Neural crest cell (in vitro differentiated cells): ENCODE measurements at regions not wholly inside any gene's neighbourhood (a gene's known extent, or its start where the extent isn't known, plus 50 kb on each side); places are given as distances from the start of the nearest gene placed in this dataset.

ENCODE experiments used
- DNase-seq: peaks from one replicate; pipeline ENCODE4 v3.0.0; 2021; ENCODE audit warnings: low read depth, mixed read lengths, low spot score
- H3K27ac Mint-ChIP-seq: one replicate; pipeline ENCODE4 v1.8.0; 2021; ENCODE audit warnings: mild to moderate bottlenecking, mixed read lengths; ENCODE audit not compliant: unreplicated experiment
- H3K27me3 Mint-ChIP-seq: 2 replicates; pipeline ENCODE4 v1.8.0; 2021; ENCODE audit warnings: low read depth, mild to moderate bottlenecking, mixed read lengths
- H3K36me3 Mint-ChIP-seq: 2 replicates; pipeline ENCODE4 v1.8.0; 2021; ENCODE audit warnings: low read depth, mild to moderate bottlenecking, mixed read lengths
- H3K4me1 Mint-ChIP-seq: 2 replicates; pipeline ENCODE4 v1.8.0; 2021; ENCODE audit warnings: mixed read lengths
- H3K4me3 Mint-ChIP-seq: one replicate; pipeline ENCODE4 v1.8.0; 2021; ENCODE audit warnings: mild to moderate bottlenecking, mixed read lengths
- H3K9me3 Mint-ChIP-seq: 2 replicates; pipeline ENCODE4 v1.8.0; 2021; ENCODE audit warnings: mixed read lengths
- CTCF ChIP-seq: fragments of 200-600 bp; sonication (generic); conservative IDR thresholded peaks from 2 replicates; pipeline ENCODE4 v1.5.0; 2021; ENCODE audit warnings: antibody characterized with exemption, mild to moderate bottlenecking

GRCh38 chr4:16995451-16995850, 97.0 kb upstream of the LDB2 start:
- Mint-ChIP-seq H3K27me3 (no peaks in the 10 kb centered on the region), H3K36me3 (peaks cover 3% of the 10 kb centered on the region), H3K27ac (no peak overlapping the region), H3K4me1 (peaks cover 6% of the 10 kb centered on the region), H3K9me3 (peaks cover 4% of the 10 kb centered on the region), H3K4me3 (no peak overlapping the region)
- TF ChIP-seq CTCF = no peak
- no peak for DNase-seq

- Mint-ChIP-seq H3K9me3 (peaks cover 4% of the 10 kb centered on the region), H3K27me3 (no peaks in the 10 kb centered on the region), H3K4me3 (no peak overlapping the region), H3K36me3 (peaks cover 3% of the 10 kb centered on the region), H3K27ac (no peak overlapping the region), H3K4me1 (peaks cover 6% of the 10 kb centered on the region)
- DNase-seq = no peak
- TF ChIP-seq CTCF = no peak
Observed at GRCh38 chr4:16993956-16994840, 95.8 kb upstream of the LDB2 start.

GRCh38 chr4:16992566-16993225, 94.3 kb upstream of the LDB2 start:
- Mint-ChIP-seq H3K4me1 (peaks cover 6% of the 10 kb centered on the region), H3K4me3 (no peak overlapping the region), H3K36me3 (no peaks in the 10 kb centered on the region), H3K27ac (peak overlapping the region; percentile 47), H3K27me3 (no peaks in the 10 kb centered on the region), H3K9me3 (no peaks in the 10 kb centered on the region)
- TF ChIP-seq CTCF = no peak
- no peak for DNase-seq

GRCh38 chr4:16991450-16991849, 93.0 kb upstream of the LDB2 start:
- no peaks in the 10 kb centered on the region for H3K27me3 Mint-ChIP-seq
- no peak for TF ChIP-seq CTCF
- peaks cover 6% of the 10 kb centered on the region for H3K4me1 Mint-ChIP-seq
- DNase-seq = no peak
- no peaks in the 10 kb centered on the region for H3K9me3 Mint-ChIP-seq
- H3K4me3 Mint-ChIP-seq = no peak overlapping the region
- no peak overlapping the region for H3K27ac Mint-ChIP-seq
- no peaks in the 10 kb centered on the region for H3K36me3 Mint-ChIP-seq

- no peak for TF ChIP-seq CTCF
- Mint-ChIP-seq H3K4me1 (peaks cover 3% of the 10 kb centered on the region), H3K9me3 (no peaks in the 10 kb centered on the region), H3K27ac (no peak overlapping the region), H3K27me3 (no peaks in the 10 kb centered on the region), H3K36me3 (no peaks in the 10 kb centered on the region), H3K4me3 (no peak overlapping the region)
- no peak for DNase-seq
Observed at GRCh38 chr4:16989371-16989770, 90.9 kb upstream of the LDB2 start.
